CD4-positive, CD25-positive, alpha-beta regulatory T cell (primary cell): ENCODE measurements at regions not wholly inside any gene's neighbourhood (a gene's known extent, or its start where the extent isn't known, plus 50 kb on each side); places are given as distances from the start of the nearest gene placed in this dataset.

Experiments
- ATAC-seq, 2 donors: fragments of 150-1000 bp; cut with Tn5 transposase; one replicate each; pipeline ENCODE4 v1.10.0; 2021; ENCODE audit warnings: low read depth in 2 of 2, moderate number of reproducible peaks in 2 of 2, moderate library complexity in 1 of 2
- DNase-seq, 3 donors: peaks; one replicate each; pipeline versions ENCODE4 v3.0.0 to v3.0.0-alpha.2; 2012 to 2022; ENCODE audit warnings: mixed read lengths in 1 of 3
- H3K27ac ChIP-seq: one replicate; pipeline ENCODE4 v1.7.0; 2013; ENCODE audit warnings: mild to moderate bottlenecking, low read length; ENCODE audit not compliant: insufficient read depth, poor library complexity, severe bottlenecking
- H3K27me3 ChIP-seq: one replicate; pipeline ENCODE4 v1.7.0; 2013; ENCODE audit warnings: low read length; ENCODE audit not compliant: control insufficient read depth, insufficient read depth
- H3K36me3 ChIP-seq: one replicate; pipeline ENCODE4 v1.7.0; 2013; ENCODE audit warnings: mild to moderate bottlenecking, low read length, moderate library complexity; ENCODE audit not compliant: control insufficient read depth, insufficient read depth
- H3K4me1 ChIP-seq: 2 replicates; pipeline ENCODE4 v1.7.0; 2013; ENCODE audit warnings: mild to moderate bottlenecking, low read length; ENCODE audit not compliant: insufficient read depth, control insufficient read depth, poor library complexity, severe bottlenecking
- H3K4me3 ChIP-seq: one replicate; pipeline ENCODE4 v1.7.0; 2013; ENCODE audit warnings: low read depth, mild to moderate bottlenecking, low read length, moderate library complexity
- H3K9me3 ChIP-seq, 2 experiments: 1 replicate in 1 of 2; 2 replicates in 1 of 2; pipeline ENCODE4 v1.7.0; 2013; ENCODE audit warnings: low read length in 2 of 2, mild to moderate bottlenecking in 1 of 2, moderate library complexity in 1 of 2; ENCODE audit not compliant: control insufficient read depth in 2 of 2
- H3K27ac Mint-ChIP-seq, 3 donors: one replicate each; pipeline ENCODE4 v1.8.0; 2020 to 2022; ENCODE audit warnings: mild to moderate bottlenecking in 3 of 3, mixed read lengths in 3 of 3, moderate library complexity in 2 of 3
- H3K27me3 Mint-ChIP-seq: one replicate; pipeline ENCODE4 v1.8.0; 2022; ENCODE audit warnings: mild to moderate bottlenecking, mixed read lengths
- H3K36me3 Mint-ChIP-seq: one replicate; pipeline ENCODE4 v1.8.0; 2020; ENCODE audit warnings: mixed read lengths
- H3K4me1 Mint-ChIP-seq, 4 donors: one replicate each; pipeline ENCODE4 v1.8.0; 2020 to 2022; ENCODE audit warnings: mixed read lengths in 4 of 4, mild to moderate bottlenecking in 1 of 4
- H3K4me3 Mint-ChIP-seq, 4 donors: one replicate each; pipeline ENCODE4 v1.8.0; 2020 to 2022; ENCODE audit warnings: mild to moderate bottlenecking in 4 of 4, mixed read lengths in 4 of 4, moderate library complexity in 3 of 4
- H3K9me3 Mint-ChIP-seq, 7 donors: one replicate each; pipeline ENCODE4 v1.8.0; 2020 to 2022; ENCODE audit warnings: mixed read lengths in 7 of 7, mild to moderate bottlenecking in 3 of 7, moderate library complexity in 2 of 7

- Histone ChIP-seq H3K9me3 (peaks cover 0 to 10% of the 10 kb centered on the region in 2 experiments), H3K36me3 (no peaks in the 10 kb centered on the region), H3K27ac (no peak overlapping the region), H3K4me3 (no peak overlapping the region), H3K27me3 (no peaks in the 10 kb centered on the region), H3K4me1 (no peaks in the 10 kb centered on the region)
- Mint-ChIP-seq H3K4me1 (no peaks in the 10 kb centered on the region), H3K9me3 (peaks cover 2 to 19% (median 5%) of the 10 kb centered on the region in 7 donors), H3K27ac (no peak overlapping the region), H3K27me3 (no peaks in the 10 kb centered on the region), H3K36me3 (no peaks in the 10 kb centered on the region), H3K4me3 (no peak overlapping the region)
- DNase-seq, result no peak
- ATAC-seq, result no peak
Measured at GRCh38 chr3:161893972-161894371, 397.4 kb downstream of the OTOL1 start.

GRCh38 chr3:161894657-161895056, 398.0 kb downstream of the OTOL1 start:
- Mint-ChIP-seq H3K9me3 (peaks cover under 1 to 19% (median 4%) of the 10 kb centered on the region in 7 donors), H3K4me1 (no peaks in the 10 kb centered on the region), H3K36me3 (no peaks in the 10 kb centered on the region), H3K27me3 (no peaks in the 10 kb centered on the region), H3K27ac (no peak overlapping the region), H3K4me3 (no peak overlapping the region)
- Histone ChIP-seq H3K36me3 (no peaks in the 10 kb centered on the region), H3K4me1 (no peaks in the 10 kb centered on the region), H3K27ac (no peak overlapping the region), H3K4me3 (no peak overlapping the region), H3K9me3 (peaks cover 0 to 10% of the 10 kb centered on the region in 2 experiments), H3K27me3 (no peaks in the 10 kb centered on the region)
- ATAC-seq, result no peak
- no peak for DNase-seq

DNA sequence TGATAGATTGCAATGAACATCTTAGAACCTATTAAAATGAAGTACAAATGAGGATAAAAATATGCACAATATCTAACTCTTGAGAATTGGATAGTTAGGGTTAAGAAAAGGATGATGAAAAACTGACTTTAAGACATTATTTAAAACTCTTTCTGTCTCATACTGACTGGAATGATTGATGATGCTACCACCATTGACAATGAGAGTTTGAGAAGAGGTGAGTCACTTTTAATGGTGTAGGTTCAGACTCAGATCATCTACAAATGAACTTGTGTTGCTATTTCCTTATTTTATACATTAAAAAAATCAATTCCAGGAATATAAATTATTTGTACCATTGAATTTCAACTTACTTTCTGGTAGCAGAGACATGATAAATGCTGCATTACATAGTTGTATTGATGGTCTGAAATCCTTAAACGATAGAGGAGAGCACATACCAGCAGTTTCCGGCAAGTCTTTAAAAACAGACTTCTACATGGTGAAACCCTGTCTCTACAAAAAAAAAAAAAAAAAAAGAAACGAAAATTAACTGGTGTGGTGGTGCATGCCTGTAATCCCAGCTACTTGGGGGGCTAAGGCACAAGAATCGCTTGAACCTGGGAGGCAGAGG, 409.0 kb downstream of the OTOL1 start:
- ATAC-seq, result no peak
- no peaks in the 10 kb centered on the region for H3K4me1 ChIP-seq
- H3K4me1 Mint-ChIP-seq, result no peaks in the 10 kb centered on the region
- no peak for DNase-seq
- no peak overlapping the region for H3K27ac Mint-ChIP-seq
- no peaks in the 10 kb centered on the region for H3K36me3 Mint-ChIP-seq
- no peaks in the 10 kb centered on the region for H3K36me3 ChIP-seq
- H3K27me3 Mint-ChIP-seq, result no peaks in the 10 kb centered on the region
- H3K9me3 Mint-ChIP-seq, result peaks cover 3 to 13% (median 4%) of the 10 kb centered on the region in 7 donors
- no peak overlapping the region for H3K27ac ChIP-seq
- no peaks in the 10 kb centered on the region for H3K27me3 ChIP-seq
- H3K4me3 Mint-ChIP-seq, result no peak overlapping the region
- no peaks in the 10 kb centered on the region for H3K9me3 ChIP-seq
- no peak overlapping the region for H3K4me3 ChIP-seq

DNA sequence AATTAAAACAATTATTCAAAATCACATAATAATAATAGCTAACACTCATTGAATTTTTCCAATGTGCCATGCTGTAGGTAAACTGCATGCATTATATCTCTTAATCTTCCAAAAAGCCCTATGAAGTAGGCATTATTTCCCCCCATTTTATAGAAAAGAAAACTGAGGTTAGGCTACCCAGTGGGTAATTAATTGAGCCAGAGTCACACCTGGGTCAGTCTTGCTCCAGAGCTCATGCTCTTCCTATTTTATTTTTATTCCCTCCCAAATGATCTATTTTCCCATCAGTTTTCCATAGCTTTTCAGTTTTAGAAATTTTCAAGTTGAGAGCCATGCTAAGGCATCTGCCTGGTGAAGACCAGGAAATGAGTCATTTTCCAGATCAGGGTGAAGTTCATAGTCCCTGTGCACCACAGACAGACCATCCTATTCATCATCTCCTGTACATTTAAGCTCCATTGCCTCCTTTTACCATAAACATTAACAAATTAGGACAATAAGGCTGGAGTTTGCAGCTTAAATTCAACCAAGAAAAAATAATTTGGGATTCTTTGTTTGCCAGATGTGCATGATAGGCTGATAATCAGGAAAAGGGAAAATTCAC, 417.3 kb downstream of the OTOL1 start:
- H3K4me3 Mint-ChIP-seq, result no peak overlapping the region
- no peak for ATAC-seq
- H3K27ac Mint-ChIP-seq, result no peak overlapping the region

GRCh38 chr3:161914703-161915417, 418.3 kb downstream of the OTOL1 start:
- H3K4me1 Mint-ChIP-seq, result no peaks in the 10 kb centered on the region
- no peaks in the 10 kb centered on the region for H3K36me3 Mint-ChIP-seq
- H3K4me1 ChIP-seq, result no peaks in the 10 kb centered on the region
- no peak overlapping the region for H3K4me3 ChIP-seq
- no peaks in the 10 kb centered on the region for H3K27me3 ChIP-seq
- H3K9me3 ChIP-seq, result peaks cover 0 to under 1% of the 10 kb centered on the region in 2 experiments
- no peaks in the 10 kb centered on the region for H3K27me3 Mint-ChIP-seq
- no peaks in the 10 kb centered on the region for H3K36me3 ChIP-seq
- H3K9me3 Mint-ChIP-seq, result peaks cover 0 to 26% (median 7%) of the 10 kb centered on the region in 7 donors
- H3K27ac ChIP-seq, result no peak overlapping the region
- no peak overlapping the region for H3K27ac Mint-ChIP-seq
- ATAC-seq (no peak), DNase-seq (no peak)
- no peak overlapping the region for H3K4me3 Mint-ChIP-seq

More for the DNA sequence above, 417.3 kb downstream of the OTOL1 start:
- Histone ChIP-seq H3K27ac (no peak overlapping the region), H3K36me3 (no peaks in the 10 kb centered on the region), H3K27me3 (no peaks in the 10 kb centered on the region), H3K9me3 (no peaks in the 10 kb centered on the region), H3K4me1 (no peaks in the 10 kb centered on the region), H3K4me3 (no peak overlapping the region)
- H3K36me3 Mint-ChIP-seq, result no peaks in the 10 kb centered on the region
- H3K4me1 Mint-ChIP-seq, result no peaks in the 10 kb centered on the region
- DNase-seq, result no peak
- H3K9me3 Mint-ChIP-seq, result peaks cover 0 to 21% (median 5%) of the 10 kb centered on the region in 7 donors
- H3K27me3 Mint-ChIP-seq, result no peaks in the 10 kb centered on the region

- H3K4me3 Mint-ChIP-seq, result no peak overlapping the region
Measured at GRCh38 chr3:161915418-161915750, 418.8 kb downstream of the OTOL1 start.

GRCh38 chr3:161920196-161920595, 423.6 kb downstream of the OTOL1 start:
- Histone ChIP-seq H3K4me1 (no peaks in the 10 kb centered on the region), H3K9me3 (peaks cover 0 to 1% of the 10 kb centered on the region in 2 experiments), H3K36me3 (no peaks in the 10 kb centered on the region), H3K27me3 (no peaks in the 10 kb centered on the region), H3K4me3 (no peak overlapping the region), H3K27ac (no peak overlapping the region)
- Mint-ChIP-seq H3K9me3 (peaks cover 2 to 18% (median 7%) of the 10 kb centered on the region in 7 donors), H3K36me3 (no peaks in the 10 kb centered on the region), H3K27me3 (no peaks in the 10 kb centered on the region), H3K4me3 (no peak overlapping the region), H3K4me1 (no peaks in the 10 kb centered on the region), H3K27ac (no peak overlapping the region)
- ATAC-seq, result no peak
- no peak for DNase-seq

More at GRCh38 chr3:161915418-161915750, 418.8 kb downstream of the OTOL1 start:
- Mint-ChIP-seq H3K27ac (no peak overlapping the region), H3K4me1 (no peaks in the 10 kb centered on the region), H3K9me3 (peaks cover 0 to 26% (median 7%) of the 10 kb centered on the region in 7 donors), H3K36me3 (no peaks in the 10 kb centered on the region), H3K27me3 (no peaks in the 10 kb centered on the region)
- Histone ChIP-seq H3K4me3 (no peak overlapping the region), H3K4me1 (no peaks in the 10 kb centered on the region), H3K9me3 (peaks cover 0 to 1% of the 10 kb centered on the region in 2 experiments), H3K27ac (no peak overlapping the region), H3K36me3 (no peaks in the 10 kb centered on the region), H3K27me3 (no peaks in the 10 kb centered on the region)
- ATAC-seq (no peak), DNase-seq (no peak)
